ENCODE measurements at regions not wholly inside any gene's neighbourhood (a gene's known extent, or its start where the extent isn't known, plus 50 kb on each side); places are given as distances from the start of the nearest gene placed in this dataset.
"Not testable (repeated sequence)": the region's sequence is repeated elsewhere in the genome, so short reads cannot be mapped to it uniquely, and the experiment has no call there.

- TF ChIP-seq CTCF (IDR thresholded peaks at IDR 0.05; ENCODE audit: poor library complexity, severe bottlenecking); POLR2AphosphoS5 (IDR thresholded peaks at IDR 0.05); SMC3 (conservative IDR thresholded peaks at IDR 0.05; ENCODE audit: poor library complexity); EZH2 (IDR thresholded peaks at IDR 0.05; ENCODE audit: borderline replicate concordance, insufficient read depth, low read length, poor library complexity, severe bottlenecking); TAF1 (IDR thresholded peaks at IDR 0.05; ENCODE audit: low read depth): not testable (repeated sequence)
These were observed 189.7 kb downstream of the TBC1D2B start for GRCh38 chr15:77887563-77888429.

All from neural cell (in vitro differentiated cells).